ENCODE measurements at regions not wholly inside any gene's neighbourhood (a gene's known extent, or its start where the extent isn't known, plus 50 kb on each side); places are given as distances from the start of the nearest gene placed in this dataset.

- in situ Hi-C loops (cut with HindIII; ENCODE audit: low pct_unique_long_range_greater_than_20kb, low sequenced_read_pairs): no loop called here
- DNase-seq (ENCODE audit: low read depth in 1 of 2, low spot score in 1 of 2): no peak
- TF ChIP-seq JUND (IDR thresholded peaks at IDR 0.05; ENCODE audit: low read depth): no peak
These were observed 687.2 kb downstream of the MATN1 start for GRCh38 chr1:30036229-30036547.

GRCh38 chr1:30035522-30036228 is 687.7 kb downstream of the MATN1 start:
- TF ChIP-seq JUND (IDR thresholded peaks at IDR 0.05; ENCODE audit: low read depth): no peak

GRCh38 chr1:30034627-30035521 is 688.5 kb downstream of the MATN1 start:
- in situ Hi-C loops (cut with HindIII; ENCODE audit: low pct_unique_long_range_greater_than_20kb, low sequenced_read_pairs): no loop called here
- no peak for TF ChIP-seq JUND (IDR thresholded peaks at IDR 0.05; ENCODE audit: low read depth)

More at GRCh38 chr1:30035522-30036228, 687.7 kb downstream of the MATN1 start:
- no peak for DNase-seq (ENCODE audit: low read depth in 1 of 2, low spot score in 1 of 2)
- in situ Hi-C loops (cut with HindIII; ENCODE audit: low pct_unique_long_range_greater_than_20kb, low sequenced_read_pairs): no loop called here

GRCh38 chr1:30034105-30034626 is 689.2 kb downstream of the MATN1 start:
- in situ Hi-C loops (cut with HindIII; ENCODE audit: low pct_unique_long_range_greater_than_20kb, low sequenced_read_pairs): no loop called here
- no peak for DNase-seq (ENCODE audit: low read depth in 1 of 2, low spot score in 1 of 2)
- TF ChIP-seq JUND (IDR thresholded peaks at IDR 0.05; ENCODE audit: low read depth): no peak

More at GRCh38 chr1:30034627-30035521, 688.5 kb downstream of the MATN1 start:
- peak in 1 of 2 experiments; percentile 33 for DNase-seq (ENCODE audit: low read depth in 1 of 2, low spot score in 1 of 2)

- no peak for DNase-seq (ENCODE audit: low read depth in 1 of 2, low spot score in 1 of 2)
- in situ Hi-C loops (cut with HindIII; ENCODE audit: low pct_unique_long_range_greater_than_20kb, low sequenced_read_pairs): no loop called here
- no peak for TF ChIP-seq JUND (IDR thresholded peaks at IDR 0.05; ENCODE audit: low read depth)
These were observed 689.9 kb downstream of the MATN1 start for GRCh38 chr1:30033256-30034104.

- no peak for DNase-seq (ENCODE audit: low read depth in 1 of 2, low spot score in 1 of 2)
- in situ Hi-C loops (cut with HindIII; ENCODE audit: low pct_unique_long_range_greater_than_20kb, low sequenced_read_pairs): no loop called here
- TF ChIP-seq JUND (IDR thresholded peaks at IDR 0.05; ENCODE audit: low read depth): no peak
These were observed 691.1 kb downstream of the MATN1 start for GRCh38 chr1:30032302-30032701.

GRCh38 chr1:30029677-30030076 is 693.7 kb downstream of the MATN1 start:
- no peak for DNase-seq (ENCODE audit: low read depth in 1 of 2, low spot score in 1 of 2)
- in situ Hi-C loops (cut with HindIII; ENCODE audit: low pct_unique_long_range_greater_than_20kb, low sequenced_read_pairs): no loop called here
- TF ChIP-seq JUND (IDR thresholded peaks at IDR 0.05; ENCODE audit: low read depth): no peak

GRCh38 chr1:30028939-30029338 is 694.4 kb downstream of the MATN1 start:
- no peak for TF ChIP-seq JUND (IDR thresholded peaks at IDR 0.05; ENCODE audit: low read depth)
- in situ Hi-C loops (cut with HindIII; ENCODE audit: low pct_unique_long_range_greater_than_20kb, low sequenced_read_pairs): no loop called here

GRCh38 chr1:30028283-30028682 is 695.1 kb downstream of the MATN1 start:
- in situ Hi-C loops (cut with HindIII; ENCODE audit: low pct_unique_long_range_greater_than_20kb, low sequenced_read_pairs): no loop called here
- no peak for DNase-seq (ENCODE audit: low read depth in 1 of 2, low spot score in 1 of 2)

More at GRCh38 chr1:30028939-30029338, 694.4 kb downstream of the MATN1 start:
- DNase-seq (ENCODE audit: low read depth in 1 of 2, low spot score in 1 of 2): no peak

GRCh38 chr1:30027247-30027646 is 696.1 kb downstream of the MATN1 start:
- TF ChIP-seq JUND (IDR thresholded peaks at IDR 0.05; ENCODE audit: low read depth): no peak
- in situ Hi-C loops (cut with HindIII; ENCODE audit: low pct_unique_long_range_greater_than_20kb, low sequenced_read_pairs): no loop called here
- no peak for DNase-seq (ENCODE audit: low read depth in 1 of 2, low spot score in 1 of 2)

More at GRCh38 chr1:30028283-30028682, 695.1 kb downstream of the MATN1 start:
- no peak for TF ChIP-seq JUND (IDR thresholded peaks at IDR 0.05; ENCODE audit: low read depth)

GRCh38 chr1:30024411-30025195 is 698.8 kb downstream of the MATN1 start:
- in situ Hi-C loops (cut with HindIII; ENCODE audit: low pct_unique_long_range_greater_than_20kb, low sequenced_read_pairs): no loop called here
- DNase-seq (ENCODE audit: low read depth in 1 of 2, low spot score in 1 of 2): no peak
- no peak for TF ChIP-seq JUND (IDR thresholded peaks at IDR 0.05; ENCODE audit: low read depth)

Data from T47D (cell line).